ENCODE measurements at regions not wholly inside any gene's neighbourhood (a gene's known extent, or its start where the extent isn't known, plus 50 kb on each side); places are given as distances from the start of the nearest gene placed in this dataset.

DNA sequence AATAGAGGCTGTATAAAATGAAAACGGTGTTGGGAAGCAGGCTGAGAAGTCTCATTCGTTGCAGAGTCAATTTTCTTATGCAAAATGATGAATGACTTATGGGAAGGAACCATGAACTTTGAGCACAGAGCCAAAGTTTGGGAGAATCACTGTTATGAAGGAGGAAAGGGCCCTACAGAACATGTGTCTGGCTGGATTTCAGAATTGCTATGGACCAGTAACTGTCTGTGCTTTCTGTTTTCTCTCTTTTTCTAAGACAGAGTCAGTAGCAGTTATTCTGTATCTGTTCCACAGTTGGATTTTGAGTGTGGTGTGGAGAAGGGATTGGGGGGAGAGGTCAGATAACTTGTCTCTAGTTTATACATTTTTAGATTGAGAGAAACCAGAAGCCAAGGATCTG lies 265.0 kb upstream of the HS3ST1 start:
- TF ChIP-seq, protein P1, sequence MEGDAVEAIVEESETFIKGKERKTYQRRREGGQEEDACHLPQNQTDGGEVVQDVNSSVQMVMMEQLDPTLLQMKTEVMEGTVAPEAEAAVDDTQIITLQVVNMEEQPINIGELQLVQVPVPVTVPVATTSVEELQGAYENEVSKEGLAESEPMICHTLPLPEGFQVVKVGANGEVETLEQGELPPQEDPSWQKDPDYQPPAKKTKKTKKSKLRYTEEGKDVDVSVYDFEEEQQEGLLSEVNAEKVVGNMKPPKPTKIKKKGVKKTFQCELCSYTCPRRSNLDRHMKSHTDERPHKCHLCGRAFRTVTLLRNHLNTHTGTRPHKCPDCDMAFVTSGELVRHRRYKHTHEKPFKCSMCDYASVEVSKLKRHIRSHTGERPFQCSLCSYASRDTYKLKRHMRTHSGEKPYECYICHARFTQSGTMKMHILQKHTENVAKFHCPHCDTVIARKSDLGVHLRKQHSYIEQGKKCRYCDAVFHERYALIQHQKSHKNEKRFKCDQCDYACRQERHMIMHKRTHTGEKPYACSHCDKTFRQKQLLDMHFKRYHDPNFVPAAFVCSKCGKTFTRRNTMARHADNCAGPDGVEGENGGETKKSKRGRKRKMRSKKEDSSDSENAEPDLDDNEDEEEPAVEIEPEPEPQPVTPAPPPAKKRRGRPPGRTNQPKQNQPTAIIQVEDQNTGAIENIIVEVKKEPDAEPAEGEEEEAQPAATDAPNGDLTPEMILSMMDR (conservative IDR thresholded peaks at IDR 0.05 in 1 of 2, IDR thresholded peaks at IDR 0.05 in 1 of 2; ENCODE audit: extremely low read depth in 1 of 2, insufficient read depth in 1 of 2, low read depth in 1 of 2, low read length in 2 of 2), result no peak
- no peak for TF ChIP-seq EZH2 (IDR thresholded peaks at IDR 0.05; ENCODE audit: borderline replicate concordance, low read length)
